SK-N-SH treated with all-trans-retinoic acid at 6 μM for 48 hours (cell line): ENCODE measurements at regions not wholly inside any gene's neighbourhood (a gene's known extent, or its start where the extent isn't known, plus 50 kb on each side); places are given as distances from the start of the nearest gene placed in this dataset.

Experiments used
- ARNTL ChIP-seq: fragments of 450-650 bp; formaldehyde crosslinking; IDR thresholded peaks from 2 replicates; pipeline ENCODE4 v1.5.0; 2020; ENCODE audit warnings: low read depth, mild to moderate bottlenecking, moderate library complexity, borderline replicate concordance
- BACH2 ChIP-seq: fragments of 250-450 bp; sonication (Bioruptor Pico); IDR thresholded peaks from 2 replicates; pipeline ENCODE4 v1.9.0; 2021; ENCODE audit warnings: mild to moderate bottlenecking, borderline replicate concordance
- CSDC2 ChIP-seq: fragments of 250-450 bp; sonication (Bioruptor Pico); IDR thresholded peaks from 2 replicates; pipeline ENCODE4 v1.5.0; 2020; ENCODE audit warnings: mild to moderate bottlenecking, moderate library complexity
- PPARA ChIP-seq: fragments of 250-450 bp; sonication (Bioruptor Pico); IDR thresholded peaks from 2 replicates; pipeline ENCODE4 v1.5.0; 2020; ENCODE audit warnings: mild to moderate bottlenecking, borderline replicate concordance
- SNAI2 ChIP-seq: fragments of 250-450 bp; sonication (Bioruptor Pico); IDR thresholded peaks from 2 replicates; pipeline ENCODE4 v1.5.0; 2020; ENCODE audit warnings: mild to moderate bottlenecking, moderate library complexity
- TCF4 ChIP-seq: fragments of 250-450 bp; sonication (Bioruptor Pico); IDR thresholded peaks from 2 replicates; pipeline ENCODE4 v1.8.0; 2021; ENCODE audit warnings: mild to moderate bottlenecking, moderate library complexity, borderline replicate concordance
- ZC3H10 ChIP-seq: fragments of 250-450 bp; sonication (Bioruptor Pico); IDR thresholded peaks from 2 replicates; pipeline ENCODE4 v1.5.1; 2021; ENCODE audit warnings: mild to moderate bottlenecking, moderate library complexity
- ZNF70 ChIP-seq: fragments of 450-650 bp; formaldehyde crosslinking; IDR thresholded peaks from 2 replicates; pipeline ENCODE4 v1.5.0; 2020; ENCODE audit warnings: mild to moderate bottlenecking, moderate library complexity
- TF ChIP-seq, protein P1 (sequence below): fragments of 250-450 bp; sonication (Bioruptor Pico); IDR thresholded peaks from 2 replicates; pipeline ENCODE4 v1.5.1; 2020; ENCODE audit warnings: low read depth, mild to moderate bottlenecking, moderate library complexity
- TF ChIP-seq, protein P2 (sequence below): fragments of 250-450 bp; sonication (Bioruptor Pico); IDR thresholded peaks from 2 replicates; pipeline ENCODE4 v1.8.0; 2020; ENCODE audit warnings: mild to moderate bottlenecking, moderate library complexity, borderline replicate concordance
- TF ChIP-seq, protein P3 (sequence below): fragments of 250-450 bp; sonication (Bioruptor Pico); IDR thresholded peaks from 2 replicates; pipeline ENCODE4 v1.5.1; 2021; ENCODE audit warnings: mild to moderate bottlenecking, moderate library complexity

DNA sequence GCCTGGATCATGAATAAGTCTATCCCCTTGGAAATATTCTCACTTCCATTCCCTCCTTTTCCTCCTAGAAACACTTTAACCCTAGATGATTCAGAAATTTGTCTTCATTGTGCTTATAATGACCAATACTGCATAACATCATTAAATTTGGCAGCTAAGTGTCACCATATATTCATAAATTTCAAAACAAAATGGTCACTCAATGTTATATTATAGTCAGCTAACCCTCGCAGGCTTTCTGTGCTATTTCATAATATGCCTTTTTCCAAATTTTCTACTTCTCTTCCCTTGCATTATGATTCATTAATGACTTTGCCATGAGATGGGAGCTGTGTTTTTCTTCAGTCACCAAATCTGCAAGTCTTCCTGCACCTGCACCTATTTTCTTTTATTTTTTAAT, 308.3 kb upstream of the AKR1E2 start:
- no peak for TF ChIP-seq BACH2
- TF ChIP-seq ARNTL (CRISPR knock-in tag): no peak
- TF ChIP-seq ZC3H10 (CRISPR knock-in tag): no peak
- no peak for TF ChIP-seq ZNF70 (CRISPR knock-in tag)
- TF ChIP-seq, protein P1, sequence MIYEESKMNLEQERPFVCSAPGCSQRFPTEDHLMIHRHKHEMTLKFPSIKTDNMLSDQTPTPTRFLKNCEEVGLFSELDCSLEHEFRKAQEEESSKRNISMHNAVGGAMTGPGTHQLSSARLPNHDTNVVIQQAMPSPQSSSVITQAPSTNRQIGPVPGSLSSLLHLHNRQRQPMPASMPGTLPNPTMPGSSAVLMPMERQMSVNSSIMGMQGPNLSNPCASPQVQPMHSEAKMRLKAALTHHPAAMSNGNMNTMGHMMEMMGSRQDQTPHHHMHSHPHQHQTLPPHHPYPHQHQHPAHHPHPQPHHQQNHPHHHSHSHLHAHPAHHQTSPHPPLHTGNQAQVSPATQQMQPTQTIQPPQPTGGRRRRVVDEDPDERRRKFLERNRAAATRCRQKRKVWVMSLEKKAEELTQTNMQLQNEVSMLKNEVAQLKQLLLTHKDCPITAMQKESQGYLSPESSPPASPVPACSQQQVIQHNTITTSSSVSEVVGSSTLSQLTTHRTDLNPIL (CRISPR knock-in tag): no peak
- TF ChIP-seq, protein P2, sequence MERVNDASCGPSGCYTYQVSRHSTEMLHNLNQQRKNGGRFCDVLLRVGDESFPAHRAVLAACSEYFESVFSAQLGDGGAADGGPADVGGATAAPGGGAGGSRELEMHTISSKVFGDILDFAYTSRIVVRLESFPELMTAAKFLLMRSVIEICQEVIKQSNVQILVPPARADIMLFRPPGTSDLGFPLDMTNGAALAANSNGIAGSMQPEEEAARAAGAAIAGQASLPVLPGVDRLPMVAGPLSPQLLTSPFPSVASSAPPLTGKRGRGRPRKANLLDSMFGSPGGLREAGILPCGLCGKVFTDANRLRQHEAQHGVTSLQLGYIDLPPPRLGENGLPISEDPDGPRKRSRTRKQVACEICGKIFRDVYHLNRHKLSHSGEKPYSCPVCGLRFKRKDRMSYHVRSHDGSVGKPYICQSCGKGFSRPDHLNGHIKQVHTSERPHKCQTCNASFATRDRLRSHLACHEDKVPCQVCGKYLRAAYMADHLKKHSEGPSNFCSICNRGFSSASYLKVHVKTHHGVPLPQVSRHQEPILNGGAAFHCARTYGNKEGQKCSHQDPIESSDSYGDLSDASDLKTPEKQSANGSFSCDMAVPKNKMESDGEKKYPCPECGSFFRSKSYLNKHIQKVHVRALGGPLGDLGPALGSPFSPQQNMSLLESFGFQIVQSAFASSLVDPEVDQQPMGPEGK (CRISPR knock-in tag): no peak
- TF ChIP-seq TCF4: no peak
- TF ChIP-seq CSDC2: no peak
- TF ChIP-seq, protein P3, sequence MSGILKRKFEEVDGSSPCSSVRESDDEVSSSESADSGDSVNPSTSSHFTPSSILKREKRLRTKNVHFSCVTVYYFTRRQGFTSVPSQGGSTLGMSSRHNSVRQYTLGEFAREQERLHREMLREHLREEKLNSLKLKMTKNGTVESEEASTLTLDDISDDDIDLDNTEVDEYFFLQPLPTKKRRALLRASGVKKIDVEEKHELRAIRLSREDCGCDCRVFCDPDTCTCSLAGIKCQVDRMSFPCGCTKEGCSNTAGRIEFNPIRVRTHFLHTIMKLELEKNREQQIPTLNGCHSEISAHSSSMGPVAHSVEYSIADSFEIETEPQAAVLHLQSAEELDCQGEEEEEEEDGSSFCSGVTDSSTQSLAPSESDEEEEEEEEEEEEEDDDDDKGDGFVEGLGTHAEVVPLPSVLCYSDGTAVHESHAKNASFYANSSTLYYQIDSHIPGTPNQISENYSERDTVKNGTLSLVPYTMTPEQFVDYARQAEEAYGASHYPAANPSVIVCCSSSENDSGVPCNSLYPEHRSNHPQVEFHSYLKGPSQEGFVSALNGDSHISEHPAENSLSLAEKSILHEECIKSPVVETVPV: no peak
- TF ChIP-seq PPARA: no peak
- no peak for TF ChIP-seq SNAI2 (CRISPR knock-in tag)
